Heart right ventricle (tissue), 16 donors: ENCODE measurements at regions not wholly inside any gene's neighbourhood (a gene's known extent, or its start where the extent isn't known, plus 50 kb on each side); places are given as distances from the start of the nearest gene placed in this dataset.

Experiments
- ATAC-seq, 8 donors: fragments of 200-7000 bp; cut with Tn5 transposase; one replicate each; pipeline ENCODE4 v1.9.1; 2020; ENCODE audit warnings: mild to moderate bottlenecking in 8 of 8, moderate library complexity in 8 of 8, moderate number of reproducible peaks in 1 of 8
- DNase-seq, 2 donors: peaks; one replicate each; pipeline ENCODE4 v3.0.0-alpha.2; 2020
- H3K27ac ChIP-seq, 10 donors: fragments of 200-600 bp; sonication (generic) in 2 of 10; one replicate each; pipeline versions ENCODE4 v1.5.0 to v1.8.0; 2020 to 2022; ENCODE audit warnings: mild to moderate bottlenecking in 3 of 10
- H3K27me3 ChIP-seq, 7 donors: fragments of 200-600 bp; one replicate each; pipeline ENCODE4 v1.8.0; 2021 to 2022; ENCODE audit warnings: mild to moderate bottlenecking in 2 of 7
- H3K36me3 ChIP-seq, 9 donors: fragments of 200-600 bp; sonication (generic) in 1 of 9; one replicate each; pipeline versions ENCODE4 v1.5.0 to v1.8.0; 2020 to 2022; ENCODE audit warnings: mild to moderate bottlenecking in 2 of 9
- H3K4me1 ChIP-seq, 9 donors: fragments of 200-600 bp; sonication (generic) in 1 of 9; one replicate each; pipeline versions ENCODE4 v1.5.0 to v1.8.0; 2020 to 2022; ENCODE audit warnings: mild to moderate bottlenecking in 4 of 9
- H3K4me3 ChIP-seq, 10 donors: fragments of 200-600 bp; sonication (generic) in 2 of 10; one replicate each; pipeline versions ENCODE4 v1.5.0 to v1.8.0; 2020 to 2022; ENCODE audit warnings: mild to moderate bottlenecking in 7 of 10, moderate library complexity in 2 of 10
- H3K9me3 ChIP-seq, 11 donors: fragments of 200-600 bp in 10 of 11; sonication (generic) in 2 of 11; one replicate each; pipeline versions ENCODE4 v1.5.0 to v1.8.0; 2013 to 2022; ENCODE audit warnings: mild to moderate bottlenecking in 2 of 11, control low read depth in 1 of 11, moderate library complexity in 1 of 11
- WGBS, 2 donors: extraction: QIAGEN DNeasy Blood & Tissue Kit; methylation state at CpG; one replicate each; pipeline ENCODE4 v1.1.7; 2013; ENCODE audit warnings: inconsistent platforms in 1 of 2; 5-methylcytosine and 5-hydroxymethylcytosine counted together
- intact Hi-C, 10 donors: fragments of 100-400 bp; cut with DNase I; formaldehyde crosslinking; loops; one replicate each; pipeline versions ENCODE4 v1.11.1 to v1.14.2; 2022
- TF ChIP-seq, protein P1 (sequence below), 9 donors: fragments of 200-600 bp; sonication (generic) in 2 of 9; IDR thresholded peaks; one replicate each; pipeline versions ENCODE4 v1.5.0 to v1.8.0; 2021 to 2022; ENCODE audit warnings: antibody characterized with exemption in 9 of 9, mild to moderate bottlenecking in 5 of 9, moderate library complexity in 1 of 9
- donor health status: Arrhythmogenic right ventricular cardiomyopathy.
- donor health status: ischemic (EF 13 %, LVEDD 7.1; RV severe dilation, severe dysfunction).
- donor health status: healthy with polysubstance abuse.
- donor health status: DM: no; HTN: yes; CAD: no.
- donor health status: DM: no; HTN: no; CAD: no.
- donor health status: ischemic (EF 25% LVEDD 6.9; RV normal size, moderate dysfunction).
- donor health status: ischemic (EF 25% LVEDD 5.7; RV mildly dilated, moderate dysfunction).
- donor health status: healthy.
- donor health status: DM: yes; HTN: yes; CAD: no.
- donor health status: Ischemic cardiomyopathy.
- donor health status: ischemic (EF 35%, LVEDD 5.7; RV mildly dilated, moderate dysfunction).
- donor health status: nonischemic (EF 11% LVEDD 7.7; RV severe dilation, severe dysfunction).
- donor health status: DM: yes; HTN: yes; CAD: no.
- donor health status: PGD.
- donor health status: ischemic (EF 29% LVEDD 5.4; RV normal size, mild dysfunction).
- donor health status: nonischemic (EF 23%, LVEDD 6.1; RV moderate dilation, normal function).

DNA sequence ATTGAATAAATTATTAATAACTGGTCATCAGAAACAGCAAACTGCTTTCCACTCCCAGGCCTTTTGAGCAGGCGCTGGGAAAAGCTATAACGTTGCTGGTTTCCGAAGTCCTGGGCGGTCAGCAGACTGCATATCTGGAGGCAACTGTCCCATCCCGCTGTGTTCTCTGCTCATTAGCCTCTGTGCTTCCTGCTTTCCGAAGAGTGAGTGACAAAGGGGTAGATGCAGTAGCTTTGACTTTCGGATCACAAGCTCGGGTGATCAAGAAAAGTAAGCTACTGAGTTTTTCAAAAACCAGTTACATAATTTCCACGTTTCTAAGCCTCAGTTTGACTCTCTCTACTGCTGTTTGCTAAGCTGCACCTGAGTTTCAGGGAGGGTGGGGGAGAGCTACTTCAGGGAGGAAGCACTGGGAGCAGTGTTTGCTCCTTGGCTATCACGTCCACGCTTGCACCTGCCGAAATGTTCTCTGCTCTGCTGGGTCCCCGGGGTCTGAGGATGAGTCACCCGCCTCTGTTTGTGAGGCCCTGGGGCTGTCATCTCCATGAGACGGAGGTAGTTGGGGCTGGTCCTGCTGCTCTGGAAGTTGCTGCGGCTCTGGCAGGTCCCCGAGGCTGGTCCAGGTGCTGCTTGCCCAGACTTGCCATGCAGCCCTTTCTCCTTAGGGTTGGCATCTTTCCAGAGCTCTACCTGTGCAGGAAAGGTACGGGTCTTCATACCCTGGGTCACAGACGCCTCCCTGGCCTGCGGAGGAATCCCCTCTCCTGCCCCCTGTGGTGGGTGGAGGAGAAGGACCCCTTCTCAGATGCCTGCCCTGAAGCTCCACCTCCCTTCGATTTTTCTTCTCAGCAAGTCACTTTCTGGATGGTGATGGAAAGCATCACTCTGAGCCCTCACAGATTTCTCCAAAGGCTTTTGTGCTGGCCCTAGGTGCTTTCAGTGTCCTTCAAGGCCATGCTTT is 220.0 kb downstream of the QKI start:
- ATAC-seq (peak in 1 of 8 donors; percentile 17), DNase-seq (no peak)
- H3K4me3 ChIP-seq, result no peak overlapping the region
- H3K4me1 ChIP-seq, result no peaks in the 10 kb centered on the region
- TF ChIP-seq, protein P1, sequence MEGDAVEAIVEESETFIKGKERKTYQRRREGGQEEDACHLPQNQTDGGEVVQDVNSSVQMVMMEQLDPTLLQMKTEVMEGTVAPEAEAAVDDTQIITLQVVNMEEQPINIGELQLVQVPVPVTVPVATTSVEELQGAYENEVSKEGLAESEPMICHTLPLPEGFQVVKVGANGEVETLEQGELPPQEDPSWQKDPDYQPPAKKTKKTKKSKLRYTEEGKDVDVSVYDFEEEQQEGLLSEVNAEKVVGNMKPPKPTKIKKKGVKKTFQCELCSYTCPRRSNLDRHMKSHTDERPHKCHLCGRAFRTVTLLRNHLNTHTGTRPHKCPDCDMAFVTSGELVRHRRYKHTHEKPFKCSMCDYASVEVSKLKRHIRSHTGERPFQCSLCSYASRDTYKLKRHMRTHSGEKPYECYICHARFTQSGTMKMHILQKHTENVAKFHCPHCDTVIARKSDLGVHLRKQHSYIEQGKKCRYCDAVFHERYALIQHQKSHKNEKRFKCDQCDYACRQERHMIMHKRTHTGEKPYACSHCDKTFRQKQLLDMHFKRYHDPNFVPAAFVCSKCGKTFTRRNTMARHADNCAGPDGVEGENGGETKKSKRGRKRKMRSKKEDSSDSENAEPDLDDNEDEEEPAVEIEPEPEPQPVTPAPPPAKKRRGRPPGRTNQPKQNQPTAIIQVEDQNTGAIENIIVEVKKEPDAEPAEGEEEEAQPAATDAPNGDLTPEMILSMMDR (IDR thresholded peaks at IDR 0.05), result no peak
- peaks cover 0 to 21% (median 16%) of the 10 kb centered on the region in 7 donors for H3K27me3 ChIP-seq
- H3K36me3 ChIP-seq, result no peaks in the 10 kb centered on the region
- peaks cover 0 to 10% (median 0%) of the 10 kb centered on the region in 11 donors for H3K9me3 ChIP-seq
- H3K27ac ChIP-seq, result no peak overlapping the region
- intact Hi-C loops, result no loop called here
- 89 to 91% methylated on average over 21 of the region's 21 CpGs for WGBS, 2 donors

DNA sequence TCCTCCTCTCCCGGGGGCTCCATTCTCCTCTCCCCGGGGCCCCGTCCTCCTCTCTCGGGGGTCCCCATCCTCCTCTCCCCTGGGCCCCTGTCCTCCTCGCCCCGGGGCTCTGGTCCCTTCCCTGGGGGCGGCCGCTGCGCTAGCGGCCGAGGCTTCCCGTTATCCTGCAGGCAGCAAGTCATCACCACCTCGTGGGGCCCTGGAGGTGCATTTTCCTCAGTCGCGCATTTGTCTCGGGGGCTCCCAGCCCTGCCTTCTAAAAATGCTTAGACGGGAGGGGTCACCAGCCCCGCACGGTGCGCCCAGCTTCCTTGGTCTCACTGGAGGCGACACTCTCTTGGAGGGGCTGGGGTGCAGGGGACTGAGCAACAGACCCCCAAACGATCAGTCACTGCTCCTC is 216.5 kb downstream of the QKI start:
- intact Hi-C loops, result no loop called here
- Histone ChIP-seq H3K9me3 (peaks cover 0 to 15% (median 0%) of the 10 kb centered on the region in 11 donors), H3K27me3 (peaks cover 0 to 21% (median 16%) of the 10 kb centered on the region in 7 donors), H3K27ac (no peak overlapping the region), H3K4me3 (no peak overlapping the region), H3K4me1 (no peaks in the 10 kb centered on the region), H3K36me3 (no peaks in the 10 kb centered on the region)
- TF ChIP-seq, protein P1 (IDR thresholded peaks at IDR 0.05), result no peak
- DNase-seq, result no peak
- no peak for ATAC-seq
- WGBS, 2 donors, result 39 to 51% methylated on average over 22 of the region's 22 CpGs

DNA sequence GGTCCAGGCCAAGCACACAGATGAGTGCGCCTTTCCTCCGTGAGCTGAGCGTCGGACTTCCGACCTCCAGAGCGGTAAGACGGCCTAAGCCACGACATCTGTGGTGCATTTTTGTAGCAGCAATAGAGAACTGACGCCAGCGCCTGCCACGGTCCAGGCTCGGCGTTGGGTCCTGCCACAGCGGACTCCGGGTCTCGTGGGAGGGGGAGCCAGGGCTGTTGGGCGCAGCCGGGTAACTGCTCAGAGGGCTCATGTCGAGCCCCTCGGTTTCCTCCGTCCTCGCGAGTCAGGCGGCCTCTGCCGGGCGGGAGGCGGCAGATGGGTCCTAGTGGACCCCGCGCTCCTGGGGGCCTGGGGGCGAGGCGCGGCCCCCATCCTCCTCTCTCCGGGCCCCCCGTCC is 216.1 kb downstream of the QKI start:
- Histone ChIP-seq H3K4me1 (no peaks in the 10 kb centered on the region), H3K36me3 (no peaks in the 10 kb centered on the region), H3K27me3 (peaks cover 0 to 21% (median 16%) of the 10 kb centered on the region in 7 donors), H3K9me3 (peaks cover 0 to 15% (median 0%) of the 10 kb centered on the region in 11 donors), H3K4me3 (no peak overlapping the region), H3K27ac (no peak overlapping the region)
- TF ChIP-seq, protein P1 (IDR thresholded peaks at IDR 0.05), result no peak
- intact Hi-C loops, result no loop called here
- DNase-seq (no peak), ATAC-seq (peak in 2 of 8 donors; percentile 37 to 57)
- WGBS, 2 donors, result 24% methylated on average over 34 of the region's 34 CpGs

DNA sequence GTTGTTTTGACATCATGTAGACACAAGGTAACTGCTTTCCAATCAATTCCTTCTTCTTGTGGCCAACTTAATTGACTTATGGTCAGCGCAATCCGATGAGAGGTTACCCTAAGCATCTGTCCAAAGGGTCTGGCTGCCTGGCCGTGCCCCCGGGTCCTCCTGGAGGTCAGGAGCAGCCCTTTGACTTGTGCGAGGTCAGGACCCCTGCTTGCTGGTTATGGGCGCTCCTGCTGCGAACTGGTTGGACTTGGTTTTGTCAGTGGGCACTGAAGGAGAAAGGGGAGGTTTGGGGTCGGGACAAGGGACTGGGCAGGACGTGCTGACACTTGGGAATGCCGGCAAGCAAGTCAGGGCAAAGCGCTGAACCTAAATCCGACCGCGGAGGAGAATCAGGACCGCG is 215.6 kb downstream of the QKI start:
- TF ChIP-seq, protein P1 (IDR thresholded peaks at IDR 0.05), result no peak
- H3K27ac ChIP-seq, result no peak overlapping the region
- peaks cover 0 to 15% (median 0%) of the 10 kb centered on the region in 11 donors for H3K9me3 ChIP-seq
- peaks cover 0 to 21% (median 16%) of the 10 kb centered on the region in 7 donors for H3K27me3 ChIP-seq
- H3K36me3 ChIP-seq, result no peaks in the 10 kb centered on the region
- 75 to 79% methylated on average over 16 of the region's 16 CpGs for WGBS, 2 donors
- intact Hi-C loops, result no loop called here
- DNase-seq, result no peak
- no peak for ATAC-seq
- H3K4me1 ChIP-seq, result no peaks in the 10 kb centered on the region
- no peak overlapping the region for H3K4me3 ChIP-seq
